GM12878 (cell line): ENCODE measurements at regions not wholly inside any gene's neighbourhood (a gene's known extent, or its start where the extent isn't known, plus 50 kb on each side); places are given as distances from the start of the nearest gene placed in this dataset.

Experiments used
- BCL11A ChIP-seq: IDR thresholded peaks from 2 replicates; pipeline ENCODE4 v1.6.1; 2011; ENCODE audit warnings: low read depth, low read length
- BHLHE40 ChIP-seq, 2 experiments: fragments of 450-650 bp in 1 of 2; IDR thresholded peaks; 2 replicates each; pipeline ENCODE4 v1.6.1; 2011 to 2017; ENCODE audit warnings: low read depth in 2 of 2, borderline replicate concordance in 1 of 2, improper control_type of control experiment in 1 of 2, low read length in 1 of 2, mild to moderate bottlenecking in 1 of 2
- CBFB ChIP-seq: IDR thresholded peaks from 2 replicates; pipeline ENCODE4 v1.6.1; 2016; ENCODE audit warnings: antibody characterized with exemption, low read depth
- CBX3 ChIP-seq: fragments of 200-600 bp; sonication (generic); IDR thresholded peaks from 2 replicates; pipeline ENCODE4 v1.6.1; 2016; ENCODE audit warnings: low read depth, borderline replicate concordance
- CREM ChIP-seq: IDR thresholded peaks from 2 replicates; pipeline ENCODE4 v1.6.1; 2014; ENCODE audit warnings: antibody characterized with exemption, low read depth
- DPF2 ChIP-seq: fragments of 450-650 bp; IDR thresholded peaks from 2 replicates; pipeline ENCODE4 v1.6.1; 2017; ENCODE audit warnings: mild to moderate bottlenecking
- E2F4 ChIP-seq: IDR thresholded peaks from 2 replicates; pipeline ENCODE4 v1.6.1; 2012; ENCODE audit warnings: low read depth, low read length, improper control_type of control experiment
- EGR1 ChIP-seq, 2 experiments: IDR thresholded peaks; 1 replicate in 1 of 2; 2 replicates in 1 of 2; pipeline ENCODE4 v1.6.1; 2011 to 2012; ENCODE audit warnings: low read depth in 2 of 2, low read length in 2 of 2, borderline replicate concordance in 1 of 2, mild to moderate bottlenecking in 1 of 2, moderate library complexity in 1 of 2
- ESRRA ChIP-seq: IDR thresholded peaks from 2 replicates; pipeline ENCODE4 v1.6.1; 2012; ENCODE audit warnings: mild to moderate bottlenecking, low read length, improper control_type of control experiment
- ETV6 ChIP-seq, 2 experiments: fragments of 450-650 bp in 1 of 2; IDR thresholded peaks in 1 of 2; conservative IDR thresholded peaks in 1 of 2; 2 replicates each; pipeline ENCODE4 v1.6.1; 2014; ENCODE audit warnings: antibody characterized with exemption in 1 of 2, borderline replicate concordance in 1 of 2, low read depth in 1 of 2, mild to moderate bottlenecking in 1 of 2, moderate library complexity in 1 of 2
- IRF3 ChIP-seq: fragments of 450-650 bp; IDR thresholded peaks from 2 replicates; pipeline ENCODE4 v1.6.1; 2014; ENCODE audit warnings: mild to moderate bottlenecking
- IRF4 ChIP-seq: IDR thresholded peaks from 2 replicates; pipeline ENCODE4 v1.6.1; 2011; ENCODE audit warnings: low read depth, low read length
- JUNB ChIP-seq: IDR thresholded peaks from 2 replicates; pipeline ENCODE4 v1.6.1; 2016; ENCODE audit warnings: antibody characterized with exemption, mild to moderate bottlenecking
- KLF5 ChIP-seq: fragments of 450-650 bp; IDR thresholded peaks from 2 replicates; pipeline ENCODE4 v1.6.1; 2014; ENCODE audit warnings: mild to moderate bottlenecking; ENCODE audit not compliant: partially characterized antibody
- MEF2A ChIP-seq: IDR thresholded peaks from 2 replicates; pipeline ENCODE4 v1.6.1; 2011; ENCODE audit warnings: low read depth, mild to moderate bottlenecking, low read length, moderate library complexity; ENCODE audit not compliant: insufficient read depth
- MTA3 ChIP-seq: IDR thresholded peaks from 2 replicates; pipeline ENCODE4 v1.6.1; 2012; ENCODE audit warnings: low read length, inconsistent platforms, borderline replicate concordance
- NBN ChIP-seq: fragments of 450-650 bp; IDR thresholded peaks from 2 replicates; pipeline ENCODE4 v1.6.1; 2016
- NKRF ChIP-seq: fragments of 450-650 bp; conservative IDR thresholded peaks from 2 replicates; pipeline ENCODE4 v1.6.1; 2017; ENCODE audit warnings: mild to moderate bottlenecking, moderate library complexity
- RCOR1 ChIP-seq: conservative IDR thresholded peaks from 2 replicates; pipeline ENCODE4 v1.6.1; 2012; ENCODE audit warnings: low read depth, low read length, improper control_type of control experiment
- RFX5 ChIP-seq: IDR thresholded peaks from 2 replicates; pipeline ENCODE4 v1.6.1; 2011; ENCODE audit warnings: low read depth, low read length, improper control_type of control experiment
- SREBF1 ChIP-seq: IDR thresholded peaks from 2 replicates; pipeline ENCODE4 v1.6.1; 2012; ENCODE audit warnings: mild to moderate bottlenecking, low read length
- TCF12 ChIP-seq: IDR thresholded peaks from 2 replicates; pipeline ENCODE4 v1.6.1; 2011; ENCODE audit warnings: low read depth, mild to moderate bottlenecking, low read length
- TCF3 ChIP-seq: IDR thresholded peaks from 2 replicates; pipeline ENCODE4 v1.6.1; 2012; ENCODE audit warnings: low read depth, mild to moderate bottlenecking, low read length, borderline replicate concordance; ENCODE audit not compliant: insufficient read depth
- ZBED1 ChIP-seq: IDR thresholded peaks from 2 replicates; pipeline ENCODE4 v1.6.1; 2016; ENCODE audit warnings: borderline replicate concordance
- ZBTB40 ChIP-seq: fragments of 450-650 bp; IDR thresholded peaks from 2 replicates; pipeline ENCODE4 v1.6.1; 2016; ENCODE audit warnings: mild to moderate bottlenecking, moderate library complexity, borderline replicate concordance

- TF ChIP-seq MEF2A, result 0 out of 2 replicates have a peak, but pooled peaks have one; percentile 45
- TF ChIP-seq CBX3, result no peak
- TF ChIP-seq CBFB, result no peak
- no peak for TF ChIP-seq ZBED1
- no peak for TF ChIP-seq ESRRA
- no peak for TF ChIP-seq EGR1 (IDR thresholded peaks at IDR 0.05; ENCODE audit: borderline replicate concordance in 1 of 2, low read depth in 2 of 2, low read length in 2 of 2)
- peak in 1 of 2 experiments; percentile 44; a peak in 1 of 4 replicates for TF ChIP-seq ETV6 (conservative IDR thresholded peaks at IDR 0.05 in 1 of 2, IDR thresholded peaks at IDR 0.05 in 1 of 2; ENCODE audit: borderline replicate concordance in 1 of 2, low read depth in 1 of 2)
- no peak for TF ChIP-seq TCF12
- peak; percentile 72; the same call in 1 of the 2 replicates for TF ChIP-seq JUNB
- TF ChIP-seq ZBTB40, result no peak
- TF ChIP-seq BCL11A, result no peak
- TF ChIP-seq KLF5, result no peak
- no peak for TF ChIP-seq SREBF1
- peak; percentile 37; the same call in 1 of the 2 replicates for TF ChIP-seq CREM
- no peak for TF ChIP-seq TCF3
- no peak for TF ChIP-seq NBN
- TF ChIP-seq RFX5, result no peak
- TF ChIP-seq BHLHE40 (IDR thresholded peaks at IDR 0.05; ENCODE audit: borderline replicate concordance in 1 of 2, low read depth in 2 of 2, low read length in 1 of 2), result no peak
- no peak for TF ChIP-seq IRF3
- peak; percentile 44; the same call in 1 of the 2 replicates for TF ChIP-seq IRF4
- no peak for TF ChIP-seq E2F4
- TF ChIP-seq RCOR1, result no peak
- no peak for TF ChIP-seq DPF2
- TF ChIP-seq NKRF, result no peak
- TF ChIP-seq MTA3, result peak; percentile 24; the same call in 1 of the 2 replicates
Observed at GRCh38 chr12:68497107-68497506, 113.6 kb upstream of the RAP1B start (continued).
